Epithelial cell of proximal tubule (primary cell): ENCODE measurements at regions not wholly inside any gene's neighbourhood (a gene's known extent, or its start where the extent isn't known, plus 50 kb on each side); places are given as distances from the start of the nearest gene placed in this dataset.

Experiments
- DNase-seq: peaks from one replicate; pipeline ENCODE4 v3.0.0-alpha.2; 2011; ENCODE audit warnings: low read depth
- H3K4me3 ChIP-seq: 2 replicates; pipeline ENCODE4 v1.5.1; 2011; ENCODE audit warnings: low read depth, mild to moderate bottlenecking, low read length
- TF ChIP-seq, protein P1 (sequence below): conservative IDR thresholded peaks from 2 replicates; pipeline ENCODE4 v1.5.1; 2012; ENCODE audit warnings: low read depth, mild to moderate bottlenecking, low read length

DNA sequence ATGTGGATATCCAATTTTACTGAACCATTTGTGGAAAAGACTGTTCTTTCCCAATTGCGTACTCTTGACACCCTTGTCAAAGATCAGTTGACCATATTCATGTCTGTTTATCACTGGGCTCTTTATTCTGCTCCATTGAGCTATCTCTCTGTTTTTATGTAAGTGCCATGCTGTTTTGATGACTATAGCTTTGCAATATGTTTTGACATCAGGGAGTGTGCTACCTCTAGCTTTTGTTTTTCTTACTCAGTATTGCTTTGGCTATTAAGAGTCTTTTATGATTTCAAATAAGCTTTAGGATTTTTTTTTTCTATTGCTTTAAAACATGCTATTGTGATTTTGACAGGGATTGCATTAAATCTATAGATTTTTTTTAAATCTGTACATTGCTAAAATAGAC is 194.3 kb downstream of the SNAPC1 start:
- H3K4me3 ChIP-seq, result no peak overlapping the region
- no peak for DNase-seq

DNA sequence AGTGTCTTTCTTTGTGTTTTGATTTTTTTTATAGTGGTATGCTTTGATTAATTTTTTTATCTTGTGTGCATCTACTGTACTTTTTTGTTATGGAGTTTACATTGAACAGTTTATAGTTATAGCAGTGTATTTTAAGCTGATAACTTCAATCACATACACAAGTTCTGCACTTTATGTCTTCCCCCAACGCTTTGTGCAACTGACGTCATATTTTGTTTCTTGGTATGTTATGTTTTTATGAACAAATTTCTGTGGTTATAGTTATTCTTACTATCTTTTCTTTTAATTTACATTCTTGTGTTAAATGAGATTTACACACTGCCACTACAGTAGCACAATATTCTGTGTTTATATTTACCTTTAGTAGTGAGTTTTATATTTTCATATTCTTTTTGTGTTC is 197.1 kb downstream of the SNAPC1 start:
- no peak for DNase-seq
- TF ChIP-seq, protein P1, sequence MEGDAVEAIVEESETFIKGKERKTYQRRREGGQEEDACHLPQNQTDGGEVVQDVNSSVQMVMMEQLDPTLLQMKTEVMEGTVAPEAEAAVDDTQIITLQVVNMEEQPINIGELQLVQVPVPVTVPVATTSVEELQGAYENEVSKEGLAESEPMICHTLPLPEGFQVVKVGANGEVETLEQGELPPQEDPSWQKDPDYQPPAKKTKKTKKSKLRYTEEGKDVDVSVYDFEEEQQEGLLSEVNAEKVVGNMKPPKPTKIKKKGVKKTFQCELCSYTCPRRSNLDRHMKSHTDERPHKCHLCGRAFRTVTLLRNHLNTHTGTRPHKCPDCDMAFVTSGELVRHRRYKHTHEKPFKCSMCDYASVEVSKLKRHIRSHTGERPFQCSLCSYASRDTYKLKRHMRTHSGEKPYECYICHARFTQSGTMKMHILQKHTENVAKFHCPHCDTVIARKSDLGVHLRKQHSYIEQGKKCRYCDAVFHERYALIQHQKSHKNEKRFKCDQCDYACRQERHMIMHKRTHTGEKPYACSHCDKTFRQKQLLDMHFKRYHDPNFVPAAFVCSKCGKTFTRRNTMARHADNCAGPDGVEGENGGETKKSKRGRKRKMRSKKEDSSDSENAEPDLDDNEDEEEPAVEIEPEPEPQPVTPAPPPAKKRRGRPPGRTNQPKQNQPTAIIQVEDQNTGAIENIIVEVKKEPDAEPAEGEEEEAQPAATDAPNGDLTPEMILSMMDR, result no peak
- H3K4me3 ChIP-seq, result no peak overlapping the region

More for the DNA sequence above, 194.3 kb downstream of the SNAPC1 start:
- TF ChIP-seq, protein P1, result no peak

DNA sequence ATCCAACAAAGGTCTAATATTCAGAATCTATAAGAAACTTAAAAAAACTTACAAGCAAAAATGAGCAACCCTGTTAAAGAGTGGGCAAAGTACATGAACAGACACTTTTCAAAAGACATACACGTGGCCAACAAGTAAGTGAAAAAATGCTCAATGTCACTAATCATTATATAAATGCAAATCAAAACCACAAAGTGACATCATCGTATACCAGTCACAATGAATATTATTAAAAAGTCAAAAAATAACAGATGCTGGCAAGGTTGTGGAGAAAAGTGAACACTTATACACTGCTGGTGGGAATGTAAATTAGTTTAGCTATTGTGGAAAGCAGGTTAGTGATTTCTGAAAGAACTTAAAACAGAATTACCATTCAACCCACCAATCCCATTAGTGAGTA is 199.1 kb downstream of the SNAPC1 start:
- no peak overlapping the region for H3K4me3 ChIP-seq
- TF ChIP-seq, protein P1, result no peak
- no peak for DNase-seq

DNA sequence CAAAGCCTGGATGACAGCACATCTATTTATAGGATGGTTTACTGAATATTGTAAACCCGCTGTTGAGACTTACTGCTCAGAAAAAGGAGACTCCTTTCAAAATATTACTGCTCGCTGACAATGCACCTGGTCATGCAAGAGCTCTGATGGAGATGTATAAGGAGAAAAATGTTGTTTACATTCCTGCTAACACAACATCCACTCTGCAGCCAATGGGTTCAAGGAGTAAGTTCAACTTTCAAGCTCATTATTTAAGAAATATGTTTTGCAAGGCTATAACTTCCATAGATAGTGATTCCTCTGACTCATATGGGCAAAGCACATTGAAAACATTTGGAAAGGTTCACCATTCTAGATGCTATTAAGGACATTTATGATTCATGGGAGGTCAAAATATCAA is 201.7 kb downstream of the SNAPC1 start:
- no peak for DNase-seq
- TF ChIP-seq, protein P1, result no peak
- H3K4me3 ChIP-seq, result no peak overlapping the region

DNA sequence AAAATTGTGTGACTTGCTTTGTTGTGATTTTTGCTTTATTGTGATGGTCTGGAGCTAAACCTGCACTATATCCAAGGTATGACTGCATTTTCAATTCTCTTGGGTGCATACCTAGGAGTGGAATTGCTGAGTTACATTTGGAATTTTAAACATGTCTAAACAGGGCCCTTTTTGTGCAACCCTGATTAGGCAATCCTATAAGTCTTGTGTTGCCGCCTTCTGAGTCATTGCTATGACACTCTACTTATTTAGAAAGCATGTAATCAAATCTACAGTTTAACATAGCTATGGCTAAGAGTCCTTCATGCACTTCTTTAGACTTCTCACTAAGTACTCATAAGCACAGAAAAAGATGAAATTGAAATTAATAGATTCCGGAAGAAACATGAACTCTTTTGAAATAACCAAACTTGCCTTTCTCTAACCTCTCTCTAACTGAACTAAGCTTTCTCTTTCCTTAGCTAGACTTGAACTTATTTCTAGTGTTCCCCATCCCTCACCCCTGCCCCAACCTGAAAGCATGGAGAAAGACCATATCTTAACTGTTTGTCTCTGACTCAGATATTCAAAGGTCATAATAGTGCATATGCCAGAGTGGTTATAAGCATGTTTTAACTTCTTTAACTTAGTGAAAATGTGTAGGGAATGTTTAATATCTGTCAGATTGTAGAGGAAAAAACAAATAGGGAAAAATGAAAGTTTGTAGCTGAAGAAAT is 203.0 kb downstream of the SNAPC1 start:
- no peak overlapping the region for H3K4me3 ChIP-seq
- TF ChIP-seq, protein P1, result no peak

DNA sequence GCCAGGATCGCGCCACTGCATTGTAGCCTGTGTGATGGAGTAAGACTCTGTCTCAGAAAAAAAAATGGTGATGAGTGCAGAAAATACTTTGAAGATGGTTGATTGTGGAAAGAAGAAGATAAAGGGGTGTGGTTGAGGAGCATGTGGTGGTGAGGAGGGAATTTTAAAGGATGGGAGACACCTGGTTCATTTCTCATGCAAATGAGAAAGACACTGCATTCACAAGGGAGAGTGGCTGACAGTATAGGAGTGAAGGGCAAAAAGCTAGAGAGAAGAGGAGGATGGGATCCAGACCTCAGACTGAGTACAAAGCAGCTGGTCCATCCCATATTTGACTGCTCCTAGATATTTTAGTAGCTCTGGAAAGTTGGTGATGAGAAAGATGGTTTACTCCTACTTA is 206.0 kb downstream of the SNAPC1 start:
- no peak for DNase-seq
- TF ChIP-seq, protein P1, result no peak
- H3K4me3 ChIP-seq, result no peak overlapping the region

More for the DNA sequence above, 203.0 kb downstream of the SNAPC1 start:
- peak; percentile 46 for DNase-seq

DNA sequence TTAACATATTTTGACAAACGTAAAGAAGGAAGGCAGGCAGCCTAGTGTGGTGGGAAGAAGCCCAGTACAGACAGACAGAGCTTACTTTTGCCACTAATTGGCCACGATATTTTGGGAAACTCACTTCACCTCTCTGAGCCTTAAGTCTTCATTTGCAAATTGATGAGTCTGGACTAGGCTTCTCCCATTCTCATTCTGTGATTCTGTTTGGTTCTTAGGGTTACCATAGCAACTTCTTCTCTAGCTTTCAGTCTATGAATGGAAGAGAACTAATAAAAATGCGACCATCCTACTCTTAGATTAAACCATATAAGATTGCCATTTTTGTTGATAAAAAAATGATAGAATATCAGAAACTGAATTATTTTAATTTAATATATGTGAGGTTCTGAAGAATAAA is 210.5 kb downstream of the SNAPC1 start:
- TF ChIP-seq, protein P1, result no peak
- DNase-seq, result no peak
- H3K4me3 ChIP-seq, result no peak overlapping the region
